ENCODE measurements at regions not wholly inside any gene's neighbourhood (a gene's known extent, or its start where the extent isn't known, plus 50 kb on each side); places are given as distances from the start of the nearest gene placed in this dataset.
"Not testable (repeated sequence)": the region's sequence is repeated elsewhere in the genome, so short reads cannot be mapped to it uniquely, and the experiment has no call there.

GRCh38 chr2:34153484-34153883 lies 554.4 kb upstream of the FAM98A start:
- no peak overlapping the region for H3K27ac ChIP-seq
- ChIA-PET POLR2A (ENCODE audit: low non-redundant PET) (no interaction called here), CTCF (no interaction called here)
- no peak for TF ChIP-seq CTCF (conservative IDR thresholded peaks at IDR 0.05; ENCODE audit: low read depth)
- DNase-seq (ENCODE audit: low spot score): no peak

- H3K27ac ChIP-seq: no peak overlapping the region
- no peak for TF ChIP-seq CTCF (conservative IDR thresholded peaks at IDR 0.05; ENCODE audit: low read depth)
- ChIA-PET POLR2A (ENCODE audit: low non-redundant PET) (no interaction called here), CTCF (no interaction called here)
- no peak for DNase-seq (ENCODE audit: low spot score)
These were observed 548.7 kb upstream of the FAM98A start for GRCh38 chr2:34147780-34148179.

DNA sequence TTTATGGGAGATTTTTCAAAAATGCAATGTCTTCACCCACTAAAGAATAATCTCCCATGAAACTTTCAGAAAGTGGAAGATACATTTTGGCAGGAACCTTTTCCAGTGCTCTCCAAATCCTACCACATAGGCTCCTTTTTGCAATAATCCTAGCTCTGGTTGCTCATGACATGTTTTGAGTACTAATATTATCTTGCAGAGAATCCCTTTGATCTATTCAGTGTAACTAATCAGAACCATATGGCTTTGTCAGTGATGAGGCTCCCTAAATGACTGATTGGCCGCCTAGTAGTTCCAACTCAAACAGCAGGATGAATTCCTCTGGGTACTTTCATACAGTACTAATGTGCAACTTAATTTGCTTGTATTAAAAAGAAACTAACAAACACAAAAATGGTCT lies 544.0 kb upstream of the FAM98A start:
- no peak overlapping the region for H3K27ac ChIP-seq
- POLR2A ChIA-PET (ENCODE audit: low non-redundant PET): no interaction called here
- DNase-seq (ENCODE audit: low spot score): no peak
- TF ChIP-seq CTCF (conservative IDR thresholded peaks at IDR 0.05; ENCODE audit: low read depth): no peak
- CTCF ChIA-PET: no interaction called here

GRCh38 chr2:34142531-34143008 lies 543.5 kb upstream of the FAM98A start:
- DNase-seq (ENCODE audit: low spot score); CTCF ChIA-PET; H3K27ac ChIP-seq; POLR2A ChIA-PET (ENCODE audit: low non-redundant PET): not testable (repeated sequence)

- POLR2A ChIA-PET (ENCODE audit: low non-redundant PET); CTCF ChIA-PET; H3K27ac ChIP-seq; DNase-seq (ENCODE audit: low spot score): not testable (repeated sequence)
These were observed 534.0 kb upstream of the FAM98A start for GRCh38 chr2:34133065-34133464.

- no peak for DNase-seq (ENCODE audit: low spot score)
- no peak for TF ChIP-seq CTCF (conservative IDR thresholded peaks at IDR 0.05; ENCODE audit: low read depth)
- POLR2A ChIA-PET (ENCODE audit: low non-redundant PET): no interaction called here
- CTCF ChIA-PET: no interaction called here
- H3K27ac ChIP-seq: no peak overlapping the region
These were observed 527.2 kb upstream of the FAM98A start for GRCh38 chr2:34126279-34126678.

DNA sequence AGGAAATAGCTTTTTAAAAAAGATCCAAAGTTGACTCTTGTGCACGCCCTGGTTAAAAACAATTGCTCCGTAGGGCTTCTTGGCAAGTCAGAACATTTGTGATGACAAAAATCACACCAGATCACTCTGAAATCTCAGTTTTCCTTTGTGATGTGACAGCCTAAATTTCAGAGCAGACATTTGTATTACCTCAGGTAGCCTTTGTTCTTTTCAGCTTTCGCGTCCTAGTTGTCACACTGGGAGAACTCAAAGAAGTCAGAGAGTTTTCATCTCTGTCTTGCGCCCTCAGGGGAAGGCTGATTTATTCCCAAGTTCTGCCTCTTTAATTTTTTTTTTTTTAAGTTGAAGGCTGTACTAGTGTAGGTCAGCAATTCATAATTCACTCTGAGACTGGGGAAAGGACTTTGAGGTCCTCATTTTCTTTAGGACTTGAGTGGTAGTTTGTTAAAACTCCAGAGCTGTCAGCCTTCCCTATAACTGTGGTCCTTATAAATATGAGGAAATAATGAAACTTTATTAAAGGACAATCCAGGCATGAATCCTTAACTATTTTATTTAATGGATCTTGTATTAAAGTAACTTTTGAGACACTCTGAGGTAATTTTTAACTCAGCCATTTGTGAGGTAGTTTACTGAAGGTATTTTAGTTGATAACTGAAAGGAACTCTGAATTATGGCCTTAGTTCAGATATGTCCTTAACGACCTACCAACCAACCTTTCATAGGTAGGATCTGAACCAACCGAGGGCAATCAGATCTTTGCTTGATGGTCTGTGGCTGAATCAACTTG lies 525.1 kb upstream of the FAM98A start:
- no peak for DNase-seq (ENCODE audit: low spot score)
- H3K27ac ChIP-seq: no peak overlapping the region
- POLR2A ChIA-PET (ENCODE audit: low non-redundant PET): no interaction called here
- no peak for TF ChIP-seq CTCF (conservative IDR thresholded peaks at IDR 0.05; ENCODE audit: low read depth)
- CTCF ChIA-PET: no interaction called here

DNA sequence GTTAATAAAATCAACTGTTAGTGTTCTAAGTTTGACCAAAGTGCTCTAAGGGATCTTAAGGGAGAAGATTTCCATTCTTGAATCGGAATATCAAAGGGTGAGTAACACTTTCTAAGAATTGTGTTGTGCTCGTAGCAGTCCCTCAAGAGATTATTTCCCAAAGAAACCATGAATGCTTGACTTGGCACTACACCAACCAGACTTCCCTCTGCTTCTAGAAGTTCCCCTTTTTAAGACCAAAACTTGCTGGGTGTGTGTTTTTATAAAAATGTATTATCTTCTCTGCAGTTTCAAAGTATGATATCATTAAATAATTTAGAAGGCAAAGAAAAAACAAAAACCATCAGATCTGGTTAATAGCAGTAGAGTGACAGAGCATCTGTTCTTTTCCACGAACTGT lies 522.0 kb upstream of the FAM98A start:
- TF ChIP-seq CTCF (conservative IDR thresholded peaks at IDR 0.05; ENCODE audit: low read depth): no peak
- no peak for DNase-seq (ENCODE audit: low spot score)
- CTCF ChIA-PET: no interaction called here
- POLR2A ChIA-PET (ENCODE audit: low non-redundant PET): no interaction called here
- H3K27ac ChIP-seq: no peak overlapping the region
